T-helper 1 cell treated with Interleukin-12 subunit alpha and Interleukin-12 subunit beta and Interleukin-4 antibody, amounts not matched to agents 30 μg/mL and 1 μg/mL, for 36 hours (primary cell): ENCODE measurements at regions not wholly inside any gene's neighbourhood (a gene's known extent, or its start where the extent isn't known, plus 50 kb on each side); places are given as distances from the start of the nearest gene placed in this dataset.
"Not testable (repeated sequence)": the region's sequence is repeated elsewhere in the genome, so short reads cannot be mapped to it uniquely, and the experiment has no call there.

Source experiments
- H3K27ac Mint-ChIP-seq: one replicate; pipeline ENCODE4 v1.8.0; 2021; ENCODE audit warnings: mild to moderate bottlenecking, mixed read lengths
- H3K27me3 Mint-ChIP-seq: one replicate; pipeline ENCODE4 v1.8.0; 2021; ENCODE audit warnings: low read depth, mixed read lengths
- H3K36me3 Mint-ChIP-seq: one replicate; pipeline ENCODE4 v1.8.0; 2021; ENCODE audit warnings: low read depth, mixed read lengths
- H3K4me1 Mint-ChIP-seq: one replicate; pipeline ENCODE4 v1.8.0; 2021; ENCODE audit warnings: low read depth, mixed read lengths
- H3K4me3 Mint-ChIP-seq: one replicate; pipeline ENCODE4 v1.8.0; 2021; ENCODE audit warnings: mild to moderate bottlenecking, moderate library complexity, mixed read lengths
- H3K9me3 Mint-ChIP-seq: one replicate; pipeline ENCODE4 v1.8.0; 2021; ENCODE audit warnings: mixed read lengths

DNA sequence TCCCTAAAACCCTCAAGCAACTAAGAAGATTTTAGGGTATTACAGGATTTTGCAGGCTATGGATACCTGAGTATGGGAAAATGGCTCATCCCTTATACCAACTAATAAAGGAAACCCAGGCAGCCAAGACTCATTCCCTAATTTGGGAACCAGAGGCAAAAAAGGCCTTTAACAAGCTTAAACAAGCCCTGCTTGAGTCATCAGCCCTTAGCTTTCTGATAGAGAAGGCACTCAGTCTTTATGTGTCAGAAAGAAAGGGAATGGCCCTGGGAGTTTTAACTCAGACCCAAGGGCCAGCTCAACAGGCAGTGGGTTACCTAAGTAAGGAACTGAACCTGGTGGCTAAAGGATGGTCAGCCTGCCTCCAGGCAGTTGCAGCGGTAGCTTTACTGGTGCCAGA lies 96.9 kb upstream of the RMP24 start:
- Mint-ChIP-seq H3K27ac (no peak overlapping the region), H3K4me1 (no peaks in the 10 kb centered on the region), H3K9me3 (no peaks in the 10 kb centered on the region), H3K36me3 (no peaks in the 10 kb centered on the region), H3K4me3 (no peak overlapping the region), H3K27me3 (no peaks in the 10 kb centered on the region)

DNA sequence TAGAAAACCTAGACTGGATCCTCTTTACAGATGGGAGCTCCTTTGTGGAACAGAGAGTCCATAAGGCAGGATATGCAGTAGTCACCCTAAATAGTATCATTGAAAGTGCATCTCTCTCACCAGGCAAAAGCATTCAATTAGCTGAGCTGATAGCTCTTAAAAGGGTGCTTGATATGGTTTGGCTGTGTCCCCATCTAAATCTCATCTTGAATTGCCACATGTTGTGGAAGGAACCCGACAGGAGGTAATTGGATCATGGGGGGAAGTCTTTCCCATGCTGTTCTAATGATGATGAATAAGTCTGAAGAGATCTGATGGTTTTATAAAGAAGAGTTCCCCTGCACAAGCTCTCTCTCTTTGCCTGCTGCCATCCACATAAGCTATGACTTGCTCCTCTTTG lies 96.2 kb upstream of the RMP24 start:
- H3K9me3 Mint-ChIP-seq, result no peaks in the 10 kb centered on the region
- H3K36me3 Mint-ChIP-seq, result no peaks in the 10 kb centered on the region
- no peaks in the 10 kb centered on the region for H3K4me1 Mint-ChIP-seq
- no peak overlapping the region for H3K27ac Mint-ChIP-seq
- no peak overlapping the region for H3K4me3 Mint-ChIP-seq
- H3K27me3 Mint-ChIP-seq, result no peaks in the 10 kb centered on the region

DNA sequence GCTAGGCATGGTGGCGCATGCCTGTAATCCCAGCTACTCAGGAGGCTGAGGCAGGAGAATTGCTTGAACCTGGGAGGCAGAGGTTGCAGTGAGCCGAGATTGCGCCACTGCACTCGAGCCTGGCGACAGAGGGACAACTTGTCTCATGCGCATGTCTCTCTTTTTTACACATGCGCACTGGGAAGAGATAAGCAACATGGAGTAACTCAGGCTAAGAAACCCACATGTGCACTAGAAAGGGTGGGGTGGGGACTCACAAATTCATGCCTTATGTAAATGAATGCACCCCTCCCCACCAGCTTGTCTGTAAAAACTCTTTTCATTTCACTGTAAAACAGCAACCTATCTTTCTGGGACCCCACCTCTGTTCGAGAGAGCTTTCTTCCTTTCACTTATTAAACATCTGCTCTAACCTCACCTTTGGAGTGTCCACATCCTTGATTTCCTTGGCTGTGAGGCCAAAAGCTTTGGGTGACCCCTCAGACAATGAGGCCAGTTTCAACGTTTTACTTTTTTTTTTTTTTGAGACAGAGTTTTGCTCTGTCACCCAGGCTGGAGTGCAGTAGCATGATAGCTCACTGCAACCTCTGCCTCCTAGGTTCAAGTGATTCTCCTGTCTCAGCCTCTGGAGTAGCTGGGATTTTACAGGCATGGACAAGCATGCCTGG lies 91.6 kb upstream of the RMP24 start:
- no peak overlapping the region for H3K4me3 Mint-ChIP-seq
- no peak overlapping the region for H3K27ac Mint-ChIP-seq
- no peaks in the 10 kb centered on the region for H3K9me3 Mint-ChIP-seq
- no peaks in the 10 kb centered on the region for H3K4me1 Mint-ChIP-seq
- H3K36me3 Mint-ChIP-seq, result no peaks in the 10 kb centered on the region
- H3K27me3 Mint-ChIP-seq, result no peaks in the 10 kb centered on the region

DNA sequence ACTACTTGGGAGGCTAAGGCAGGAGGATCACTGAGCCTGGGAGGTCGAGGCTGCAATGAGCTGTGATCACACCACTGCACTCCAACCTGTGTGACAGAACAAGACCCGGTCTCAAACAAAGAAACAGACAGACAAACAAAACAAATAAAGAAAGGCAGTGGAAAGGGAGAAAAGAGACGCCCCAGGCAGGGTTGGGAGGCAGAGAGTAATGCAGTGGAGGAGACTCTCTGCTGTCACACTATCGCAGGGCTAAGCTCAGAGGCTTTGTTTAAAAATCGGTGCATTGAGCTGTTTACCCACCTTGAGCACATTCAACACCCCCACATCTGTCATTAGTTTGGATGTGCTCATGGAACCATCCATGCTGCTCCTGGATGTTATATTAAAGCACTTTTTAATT lies 84.2 kb upstream of the RMP24 start:
- no peak overlapping the region for H3K27ac Mint-ChIP-seq
- no peak overlapping the region for H3K4me3 Mint-ChIP-seq
- peaks cover 8% of the 10 kb centered on the region for H3K27me3 Mint-ChIP-seq
- H3K36me3 Mint-ChIP-seq, result no peaks in the 10 kb centered on the region
- no peaks in the 10 kb centered on the region for H3K4me1 Mint-ChIP-seq
- H3K9me3 Mint-ChIP-seq, result peaks cover 8% of the 10 kb centered on the region

DNA sequence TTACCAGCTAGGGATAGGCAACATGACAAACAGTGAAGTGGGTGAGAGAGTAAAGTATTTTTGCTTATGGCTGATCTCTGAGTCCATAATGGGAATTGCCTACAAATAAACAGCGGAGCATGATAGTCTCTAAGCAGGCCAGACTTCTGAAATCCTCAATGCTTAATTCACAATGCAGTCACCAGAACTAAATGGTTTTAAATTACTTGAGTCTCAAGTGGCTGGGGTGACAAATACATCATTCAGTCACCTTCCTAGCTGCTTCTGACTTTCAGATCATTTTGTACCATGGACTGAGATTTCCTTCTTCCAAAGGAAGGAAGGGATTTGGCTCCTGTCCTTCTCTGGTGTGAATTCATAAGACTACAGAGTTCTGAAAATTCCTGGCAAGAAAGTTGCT lies 82.8 kb upstream of the RMP24 start:
- H3K4me3 Mint-ChIP-seq, result no peak overlapping the region
- H3K27me3 Mint-ChIP-seq, result peaks cover 8% of the 10 kb centered on the region
- H3K4me1 Mint-ChIP-seq, result no peaks in the 10 kb centered on the region
- no peaks in the 10 kb centered on the region for H3K36me3 Mint-ChIP-seq
- H3K27ac Mint-ChIP-seq, result no peak overlapping the region
- H3K9me3 Mint-ChIP-seq, result peaks cover 9% of the 10 kb centered on the region

DNA sequence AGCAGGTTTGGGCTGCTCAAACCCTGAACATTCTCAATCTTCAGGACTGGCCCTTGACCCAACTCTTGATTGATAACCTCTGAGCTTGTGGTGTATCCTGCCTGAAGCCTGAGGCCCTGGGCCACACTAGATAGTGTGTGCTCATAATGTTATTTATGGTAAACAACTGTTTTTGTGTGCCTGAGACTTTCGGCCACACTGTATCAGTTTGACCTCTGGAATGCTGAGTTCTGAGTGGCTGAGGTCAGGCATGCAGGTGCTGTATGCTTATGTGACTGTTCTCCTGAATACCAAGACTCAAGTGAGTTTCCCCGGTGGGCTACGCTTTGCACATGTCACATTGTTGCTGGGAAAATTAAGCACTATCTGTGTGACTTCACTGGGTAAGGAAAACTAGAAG lies 82.2 kb upstream of the RMP24 start:
- H3K4me1 Mint-ChIP-seq, result no peaks in the 10 kb centered on the region
- no peaks in the 10 kb centered on the region for H3K36me3 Mint-ChIP-seq
- H3K9me3 Mint-ChIP-seq, result peaks cover 9% of the 10 kb centered on the region
- H3K27me3 Mint-ChIP-seq, result peaks cover 8% of the 10 kb centered on the region
- H3K4me3 Mint-ChIP-seq, result no peak overlapping the region
- no peak overlapping the region for H3K27ac Mint-ChIP-seq

DNA sequence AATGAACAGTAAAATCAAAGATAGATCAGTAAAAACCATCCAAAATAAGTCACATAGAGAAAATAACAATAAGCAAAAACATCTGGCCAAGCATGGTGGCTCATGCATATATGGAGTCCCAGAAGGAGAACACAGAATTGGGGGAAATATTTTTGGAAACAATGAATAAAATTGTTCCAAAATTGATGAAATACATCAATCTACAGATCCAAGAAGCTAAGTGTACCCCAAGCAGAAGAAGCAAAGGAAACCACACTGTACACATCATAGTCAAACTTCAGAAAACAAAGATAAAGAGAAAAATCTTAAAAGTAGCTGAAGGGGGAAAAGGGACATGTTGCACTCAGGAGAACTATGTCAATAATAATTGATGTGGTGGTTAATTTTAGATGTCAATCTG lies 80.4 kb upstream of the RMP24 start:
- no peak overlapping the region for H3K4me3 Mint-ChIP-seq
- H3K27ac Mint-ChIP-seq, result no peak overlapping the region
- peaks cover 8% of the 10 kb centered on the region for H3K27me3 Mint-ChIP-seq
- no peaks in the 10 kb centered on the region for H3K36me3 Mint-ChIP-seq
- no peaks in the 10 kb centered on the region for H3K4me1 Mint-ChIP-seq
- H3K9me3 Mint-ChIP-seq, result peaks cover 9% of the 10 kb centered on the region

DNA sequence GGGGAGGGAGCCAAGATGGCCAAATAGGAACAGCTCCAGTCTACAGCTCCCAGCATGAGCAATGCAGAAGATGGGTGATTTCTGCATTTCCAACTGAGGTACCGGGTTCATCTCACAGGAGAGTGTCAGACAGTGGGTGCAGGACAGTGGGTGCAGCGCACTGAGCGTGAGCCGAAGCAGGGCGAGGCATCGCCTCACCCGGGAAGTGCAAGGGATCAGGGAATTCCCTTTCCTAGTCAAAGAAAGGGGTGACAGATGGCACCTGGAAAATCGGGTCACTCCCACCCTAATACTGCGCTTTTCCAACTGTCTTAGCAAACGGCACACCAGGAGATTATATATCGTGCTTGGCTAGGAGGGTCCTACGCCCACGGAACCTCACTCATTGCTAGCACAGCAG lies 75.0 kb upstream of the RMP24 start:
- not testable (repeated sequence) for H3K27ac Mint-ChIP-seq, H3K27me3 Mint-ChIP-seq

DNA sequence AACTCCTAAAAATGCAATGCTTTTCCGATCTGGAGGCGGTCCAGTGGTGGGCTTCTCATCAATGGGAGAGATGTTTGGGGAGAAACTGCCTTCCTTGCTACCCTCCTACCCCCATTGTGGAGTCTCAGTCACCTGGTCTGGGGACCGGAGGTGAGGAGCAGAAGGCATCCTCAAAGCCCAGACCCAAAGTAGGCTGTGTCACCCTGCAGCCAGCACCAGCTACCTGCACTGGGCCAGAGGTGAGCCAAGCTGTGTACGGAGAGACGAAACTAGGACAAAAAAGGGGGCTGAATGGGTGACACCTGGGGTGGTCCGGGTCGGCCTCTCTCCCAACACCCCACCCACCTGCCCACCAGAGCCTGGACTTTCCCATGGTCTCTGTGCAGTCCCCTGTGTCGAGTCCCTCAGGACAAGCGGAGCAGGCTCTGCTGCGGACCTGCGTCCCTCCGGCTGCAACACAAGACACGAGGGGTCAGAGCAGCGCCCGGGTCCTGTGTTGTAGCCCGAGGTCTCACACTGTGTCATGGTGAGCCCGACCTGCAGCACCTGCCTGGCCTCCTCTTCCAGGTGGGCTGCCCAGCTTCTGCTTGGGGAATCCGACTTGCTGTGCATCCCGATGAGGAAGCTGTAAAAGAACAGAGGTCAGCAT lies 68.0 kb upstream of the RMP24 start:
- H3K4me1 Mint-ChIP-seq, result no peaks in the 10 kb centered on the region
- peaks cover 3% of the 10 kb centered on the region for H3K27me3 Mint-ChIP-seq
- H3K27ac Mint-ChIP-seq, result no peak overlapping the region
- no peaks in the 10 kb centered on the region for H3K36me3 Mint-ChIP-seq
- H3K9me3 Mint-ChIP-seq, result peaks cover 3% of the 10 kb centered on the region
- H3K4me3 Mint-ChIP-seq, result no peak overlapping the region

More for the DNA sequence above, 75.0 kb upstream of the RMP24 start:
- not testable (repeated sequence) for H3K9me3 Mint-ChIP-seq, H3K4me1 Mint-ChIP-seq, H3K36me3 Mint-ChIP-seq, H3K4me3 Mint-ChIP-seq

DNA sequence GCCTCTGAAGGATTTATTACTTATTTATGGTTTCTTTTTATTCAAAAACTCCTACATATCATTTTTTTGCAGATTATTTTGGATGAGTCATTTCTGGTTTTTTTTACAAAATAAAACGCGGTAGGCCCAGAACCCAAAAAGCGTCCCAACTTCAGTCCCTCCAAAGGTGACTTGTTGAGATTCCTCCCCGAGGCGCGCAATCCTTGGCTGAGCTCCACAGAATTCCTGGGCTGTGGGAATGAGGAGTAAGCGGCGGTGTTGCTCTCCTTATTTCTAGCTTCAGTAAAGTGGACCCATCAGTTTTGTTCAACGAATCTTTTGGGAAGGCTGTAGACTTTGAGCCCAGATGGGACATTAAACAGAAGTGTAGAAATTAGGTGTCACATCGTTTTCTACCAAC lies 67.0 kb upstream of the RMP24 start:
- Mint-ChIP-seq H3K4me3 (no peak overlapping the region), H3K9me3 (peaks cover 3% of the 10 kb centered on the region), H3K4me1 (no peaks in the 10 kb centered on the region), H3K36me3 (no peaks in the 10 kb centered on the region), H3K27ac (no peak overlapping the region), H3K27me3 (no peaks in the 10 kb centered on the region)

DNA sequence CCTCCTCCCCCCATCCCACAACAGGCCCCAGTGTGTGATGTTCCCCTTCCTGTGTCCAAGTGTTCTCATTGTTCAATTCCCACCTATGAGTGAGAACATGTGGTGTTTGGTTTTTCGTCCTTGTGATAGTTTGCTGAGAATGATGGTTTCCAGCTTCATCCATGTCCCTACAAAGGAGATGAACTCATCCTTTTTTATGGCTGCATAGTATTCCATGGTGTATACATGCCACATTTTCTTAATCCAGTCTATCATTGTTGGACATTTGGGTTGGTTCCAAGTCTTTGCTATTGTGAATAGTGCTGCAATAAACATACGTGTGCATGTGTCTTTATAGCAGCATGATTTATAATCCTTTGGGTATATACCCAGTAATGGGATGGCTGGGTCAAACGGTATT lies 66.2 kb upstream of the RMP24 start:
- H3K36me3 Mint-ChIP-seq, H3K4me3 Mint-ChIP-seq, H3K27ac Mint-ChIP-seq, H3K4me1 Mint-ChIP-seq, H3K27me3 Mint-ChIP-seq, H3K9me3 Mint-ChIP-seq: not testable (repeated sequence)

DNA sequence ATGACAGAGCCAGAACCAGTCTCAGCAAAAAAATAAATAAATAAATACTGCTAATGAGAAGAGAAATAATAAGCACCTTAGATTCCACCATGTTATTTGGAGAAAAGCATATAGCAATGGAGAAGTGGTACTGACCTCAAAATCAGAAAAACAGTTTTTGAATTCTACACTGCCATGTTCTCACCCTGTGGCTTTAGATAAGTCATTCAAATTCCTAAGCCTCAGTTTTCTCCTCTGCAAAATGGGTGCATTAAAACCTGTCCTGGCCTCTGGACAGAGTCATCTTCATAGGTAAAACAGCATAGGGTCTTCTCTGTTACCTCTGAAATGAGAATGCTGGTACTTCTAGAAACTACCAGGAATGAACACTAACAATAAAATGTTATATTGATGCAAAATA lies 62.2 kb upstream of the RMP24 start:
- Mint-ChIP-seq H3K9me3 (peaks cover 3% of the 10 kb centered on the region), H3K27ac (no peak overlapping the region), H3K4me1 (no peaks in the 10 kb centered on the region), H3K36me3 (no peaks in the 10 kb centered on the region), H3K4me3 (no peak overlapping the region), H3K27me3 (no peaks in the 10 kb centered on the region)

DNA sequence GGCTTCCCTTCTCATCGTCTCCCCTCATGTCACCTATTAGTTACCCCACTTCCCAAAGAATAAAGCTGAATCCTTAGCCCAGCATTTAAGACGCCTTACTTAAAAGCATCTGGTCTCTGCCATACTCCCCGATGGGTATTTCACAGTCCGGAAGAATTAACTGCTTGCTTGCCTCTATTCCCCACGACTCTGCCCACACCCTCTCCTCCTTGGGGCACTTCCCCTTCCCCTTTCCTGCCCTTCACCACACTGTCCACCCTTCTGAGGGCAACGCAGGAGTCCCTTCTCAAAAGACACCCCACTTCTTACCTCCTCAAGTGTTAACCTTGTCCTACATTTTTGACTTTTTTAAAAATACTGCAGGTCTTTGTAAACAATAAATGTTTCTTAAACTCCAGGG lies 60.1 kb upstream of the RMP24 start:
- peaks cover 5% of the 10 kb centered on the region for H3K27me3 Mint-ChIP-seq
- H3K27ac Mint-ChIP-seq, result no peak overlapping the region

DNA sequence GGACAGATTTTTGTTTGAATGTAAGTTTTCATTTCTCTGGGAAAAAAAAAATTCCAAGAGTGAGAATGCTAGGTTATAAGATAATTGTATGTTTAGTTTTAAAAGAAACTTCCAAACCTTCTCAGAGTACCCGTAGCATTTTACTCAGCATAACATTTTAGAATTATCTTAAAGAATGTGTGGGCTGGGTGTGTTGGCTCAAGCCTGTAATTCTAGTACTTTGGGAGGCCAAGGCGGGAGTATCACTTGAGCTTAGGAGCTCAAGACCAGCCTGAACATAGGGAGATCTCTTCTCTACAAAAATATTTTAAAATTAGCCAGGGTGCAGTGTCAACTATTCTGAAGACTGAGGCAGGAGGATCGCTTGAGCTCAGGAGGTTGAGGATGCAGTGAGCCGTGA lies 57.4 kb upstream of the RMP24 start:
- Mint-ChIP-seq H3K9me3 (no peaks in the 10 kb centered on the region), H3K36me3 (no peaks in the 10 kb centered on the region), H3K27ac (no peak overlapping the region), H3K4me1 (no peaks in the 10 kb centered on the region), H3K27me3 (peaks cover 6% of the 10 kb centered on the region), H3K4me3 (no peak overlapping the region)

More for the DNA sequence above, 60.1 kb upstream of the RMP24 start:
- no peaks in the 10 kb centered on the region for H3K4me1 Mint-ChIP-seq
- no peaks in the 10 kb centered on the region for H3K9me3 Mint-ChIP-seq
- H3K36me3 Mint-ChIP-seq, result no peaks in the 10 kb centered on the region
- no peak overlapping the region for H3K4me3 Mint-ChIP-seq

DNA sequence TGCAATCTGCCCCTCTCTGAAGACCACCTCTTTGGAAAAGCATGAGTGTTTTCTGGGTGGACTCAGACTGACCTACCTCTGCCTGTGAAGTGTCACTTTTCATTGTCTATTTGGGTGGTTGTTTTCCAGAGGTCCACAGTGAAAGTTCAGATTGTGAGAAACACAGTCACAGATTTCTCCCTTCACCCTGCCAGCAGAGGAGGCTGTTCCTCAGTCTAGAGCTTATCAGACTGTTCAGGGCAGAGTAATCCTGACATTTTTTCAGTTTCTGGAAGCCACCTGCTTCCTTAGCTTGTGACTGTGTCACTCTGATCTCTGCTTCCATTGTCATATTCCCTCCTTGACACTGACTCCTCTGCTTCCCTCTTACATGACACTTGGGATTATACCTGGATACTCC lies 55.4 kb upstream of the RMP24 start:
- Mint-ChIP-seq H3K27me3 (peaks cover 6% of the 10 kb centered on the region), H3K9me3 (no peaks in the 10 kb centered on the region), H3K4me1 (no peaks in the 10 kb centered on the region), H3K4me3 (no peak overlapping the region), H3K27ac (no peak overlapping the region), H3K36me3 (no peaks in the 10 kb centered on the region)

DNA sequence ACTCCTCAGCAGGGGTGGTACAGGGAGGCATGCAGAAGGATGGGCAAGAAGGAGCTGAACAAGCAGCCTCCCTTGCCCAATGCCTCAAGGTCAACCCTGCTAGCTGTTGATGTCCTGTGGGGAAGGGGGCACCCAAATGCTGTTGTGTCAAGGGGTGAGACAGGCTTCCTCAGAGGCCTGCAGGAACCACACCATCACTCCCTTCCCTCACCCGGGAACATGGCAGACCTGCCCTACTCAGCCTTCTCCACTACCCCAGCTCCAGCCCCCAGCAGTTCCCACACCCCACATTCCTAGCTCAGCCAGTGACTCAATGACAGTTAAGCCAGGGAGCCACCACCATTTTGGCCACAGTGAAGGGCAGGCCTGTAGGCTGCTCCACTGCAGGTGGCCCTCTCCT lies 53.9 kb upstream of the RMP24 start:
- Mint-ChIP-seq H3K36me3 (no peaks in the 10 kb centered on the region), H3K4me3 (no peak overlapping the region), H3K4me1 (no peaks in the 10 kb centered on the region), H3K9me3 (no peaks in the 10 kb centered on the region), H3K27ac (no peak overlapping the region), H3K27me3 (peaks cover 6% of the 10 kb centered on the region)
